ENCODE measurements at regions not wholly inside any gene's neighbourhood (a gene's known extent, or its start where the extent isn't known, plus 50 kb on each side); places are given as distances from the start of the nearest gene placed in this dataset.

- H3K4me2 ChIP-seq (ENCODE audit: insufficient read depth, low read length): no peak overlapping the region
- FAIRE-seq (no peak), DNase-seq (ENCODE audit: low read depth, low spot score) (peak; percentile 28)
- no peak overlapping the region for H3K27ac ChIP-seq (ENCODE audit: insufficient read depth, low read depth, low read length)
- no TSS peak for BruUV-seq (replicated peaks)
- intact Hi-C loops (cut with micrococcal nuclease) (no loop called here), dilution Hi-C loops (cut with MboI; ENCODE audit: extremely low pct_ligation_motif_present, low sequenced_read_pairs) (no loop called here)
- no peak overlapping the region for H3K4me3 ChIP-seq (replicated peaks in 1 of 3; ENCODE audit: insufficient read depth in 1 of 3, low read depth in 1 of 3, low read length in 3 of 3)
- no peaks in the 10 kb centered on the region for H3K4me1 ChIP-seq (ENCODE audit: control insufficient read depth, extremely low read depth, insufficient read depth, low read length)
- H3K9ac ChIP-seq (replicated peaks; ENCODE audit: extremely low read depth, insufficient read depth, low read length): no peak overlapping the region
- no peaks in the 10 kb centered on the region for H3K9me3 ChIP-seq (replicated peaks; ENCODE audit: control insufficient read depth, insufficient read depth, low read length)
- no peak overlapping the region for H2AFZ ChIP-seq (ENCODE audit: low read depth, low read length)
- TF ChIP-seq CTCF (IDR thresholded peaks at IDR 0.05; ENCODE audit: extremely low read depth in 1 of 2, insufficient read depth in 1 of 2, low read depth in 1 of 2, low read length in 2 of 2): no peak
- TF ChIP-seq POLR2A (IDR thresholded peaks at IDR 0.05; ENCODE audit: low read depth, low read length): no peak
- TF ChIP-seq GATA2 (IDR thresholded peaks at IDR 0.05; ENCODE audit: insufficient read depth, insufficient read length, low read depth, low read length): no peak
- TF ChIP-seq FOS (IDR thresholded peaks at IDR 0.05; ENCODE audit: borderline replicate concordance, insufficient read depth, low read length): no peak
- TF ChIP-seq POLR2AphosphoS5 (IDR thresholded peaks at IDR 0.05; ENCODE audit: insufficient read depth, low read depth, low read length): no peak
- no peak for TF ChIP-seq MAX (IDR thresholded peaks at IDR 0.05; ENCODE audit: insufficient read depth, insufficient read length)
- no peak for TF ChIP-seq EZH2 (IDR thresholded peaks at IDR 0.05; ENCODE audit: borderline replicate concordance, low read depth, low read length, severe bottlenecking)
- TF ChIP-seq MYC (IDR thresholded peaks at IDR 0.05; ENCODE audit: low read depth, low read length): no peak
- no peak for TF ChIP-seq JUN (IDR thresholded peaks at IDR 0.05; ENCODE audit: borderline replicate concordance, insufficient read depth, insufficient read length, low read depth)
- H3K27me3 ChIP-seq (ENCODE audit: control insufficient read depth in 2 of 2, insufficient read depth in 2 of 2, low read length in 2 of 2): no peaks in the 10 kb centered on the region
- CTCF ChIA-PET: interaction anchor here (1.0 to 1.5 kb wide), 4 partner anchors 9 to 38 kb away, joined by 3 to 9 read pairs (median 4); no protein-coding TSS in a partner anchor
- H3K79me2 ChIP-seq (ENCODE audit: control insufficient read depth, insufficient read depth, low read length): no peaks in the 10 kb centered on the region
- H3K9me1 ChIP-seq (replicated peaks; ENCODE audit: control insufficient read depth, extremely low read depth, insufficient read depth, low read length): no peaks in the 10 kb centered on the region
- POLR2A ChIA-PET: no interaction called here
- H4K20me1 ChIP-seq (replicated peaks; ENCODE audit: control insufficient read depth, extremely low read depth, insufficient read depth, low read length): no peaks in the 10 kb centered on the region
- H3K36me3 ChIP-seq (ENCODE audit: control insufficient read depth in 2 of 2, extremely low read depth in 1 of 2, insufficient read depth in 2 of 2, low read length in 2 of 2): no peaks in the 10 kb centered on the region
Measured at GRCh38 chr12:90833228-90833627, 121.7 kb downstream of the CCER1 start.
